Skeletal muscle satellite cell (primary cell): ENCODE measurements at regions not wholly inside any gene's neighbourhood (a gene's known extent, or its start where the extent isn't known, plus 50 kb on each side); places are given as distances from the start of the nearest gene placed in this dataset.
"Not testable (repeated sequence)": the region's sequence is repeated elsewhere in the genome, so short reads cannot be mapped to it uniquely, and the experiment has no call there.

ENCODE experiments used
- H3K27me3 ChIP-seq: 2 replicates; pipeline ENCODE4 v1.7.0; 2013; ENCODE audit warnings: low read length; ENCODE audit not compliant: control insufficient read depth, insufficient read depth
- H3K36me3 ChIP-seq: 2 replicates; pipeline ENCODE4 v1.7.0; 2013; ENCODE audit warnings: mild to moderate bottlenecking, control low read depth, low read length; ENCODE audit not compliant: insufficient read depth
- H3K4me1 ChIP-seq: 2 replicates; pipeline ENCODE4 v1.7.0; 2013; ENCODE audit warnings: low read length; ENCODE audit not compliant: control insufficient read depth, insufficient read depth
- H3K4me2 ChIP-seq: 2 replicates; pipeline ENCODE4 v1.7.0; 2013; ENCODE audit warnings: mild to moderate bottlenecking, low read length
- H3K4me3 ChIP-seq: 2 replicates; pipeline ENCODE4 v1.7.0; 2013; ENCODE audit warnings: low read length
- H3K9ac ChIP-seq: 2 replicates; pipeline ENCODE4 v1.7.0; 2013; ENCODE audit warnings: mild to moderate bottlenecking, low read depth, low read length, moderate library complexity
- H3K9me3 ChIP-seq: replicated peaks from 2 replicates; pipeline ENCODE4 v1.7.0; 2013; ENCODE audit warnings: mild to moderate bottlenecking, control low read depth, low read length

- H3K4me1 ChIP-seq, H3K27me3 ChIP-seq, H3K9ac ChIP-seq: not testable (repeated sequence)
Observed at GRCh38 chr3:124075090-124075489, 83.2 kb upstream of the ROPN1 start.

GRCh38 chr3:124075753-124076152 is 83.8 kb upstream of the ROPN1 start:
- H3K36me3 ChIP-seq = no peaks in the 10 kb centered on the region
- no peak overlapping the region for H3K9ac ChIP-seq
- H3K4me3 ChIP-seq = no peak overlapping the region
- H3K9me3 ChIP-seq = no peaks in the 10 kb centered on the region
- H3K4me2 ChIP-seq = no peak overlapping the region
- H3K4me1 ChIP-seq = no peaks in the 10 kb centered on the region
- peaks cover 4% of the 10 kb centered on the region for H3K27me3 ChIP-seq

More at GRCh38 chr3:124075090-124075489, 83.2 kb upstream of the ROPN1 start:
- not testable (repeated sequence) for H3K4me3 ChIP-seq, H3K4me2 ChIP-seq, H3K9me3 ChIP-seq, H3K36me3 ChIP-seq

- Histone ChIP-seq H3K9me3 (no peaks in the 10 kb centered on the region), H3K4me3 (no peak overlapping the region), H3K27me3 (peaks cover 4% of the 10 kb centered on the region), H3K36me3 (no peaks in the 10 kb centered on the region), H3K9ac (no peak overlapping the region), H3K4me2 (no peak overlapping the region), H3K4me1 (no peaks in the 10 kb centered on the region)
Observed at GRCh38 chr3:124076235-124076634, 84.3 kb upstream of the ROPN1 start.

- Histone ChIP-seq H3K36me3 (no peaks in the 10 kb centered on the region), H3K9ac (no peak overlapping the region), H3K27me3 (peaks cover 7% of the 10 kb centered on the region), H3K4me2 (no peak overlapping the region), H3K4me1 (no peaks in the 10 kb centered on the region), H3K9me3 (no peaks in the 10 kb centered on the region), H3K4me3 (no peak overlapping the region)
Observed at GRCh38 chr3:124078953-124079911, 87.3 kb upstream of the ROPN1 start.

GRCh38 chr3:124079912-124080276 is 88.0 kb upstream of the ROPN1 start:
- Histone ChIP-seq H3K27me3 (peaks cover 7% of the 10 kb centered on the region), H3K4me1 (no peaks in the 10 kb centered on the region), H3K9me3 (no peaks in the 10 kb centered on the region), H3K9ac (no peak overlapping the region), H3K4me2 (no peak overlapping the region), H3K36me3 (no peaks in the 10 kb centered on the region), H3K4me3 (no peak overlapping the region)

- no peaks in the 10 kb centered on the region for H3K9me3 ChIP-seq
- H3K36me3 ChIP-seq = no peaks in the 10 kb centered on the region
- H3K4me3 ChIP-seq = no peak overlapping the region
- no peak overlapping the region for H3K4me2 ChIP-seq
- H3K27me3 ChIP-seq = peaks cover 4% of the 10 kb centered on the region
- no peaks in the 10 kb centered on the region for H3K4me1 ChIP-seq
- H3K9ac ChIP-seq = no peak overlapping the region
Observed at GRCh38 chr3:124082343-124082742, 90.4 kb upstream of the ROPN1 start.

GRCh38 chr3:124084022-124084881 is 92.3 kb upstream of the ROPN1 start:
- Histone ChIP-seq H3K4me1 (no peaks in the 10 kb centered on the region), H3K4me3 (no peak overlapping the region), H3K9me3 (no peaks in the 10 kb centered on the region), H3K9ac (no peak overlapping the region), H3K27me3 (peaks cover 4% of the 10 kb centered on the region), H3K36me3 (no peaks in the 10 kb centered on the region), H3K4me2 (no peak overlapping the region)

- H3K27me3 ChIP-seq = peaks cover 4% of the 10 kb centered on the region
Observed at GRCh38 chr3:124088801-124089200, 96.9 kb upstream of the ROPN1 start.

GRCh38 chr3:124089214-124089613 is 97.3 kb upstream of the ROPN1 start:
- Histone ChIP-seq H3K9ac (no peak overlapping the region), H3K36me3 (no peaks in the 10 kb centered on the region), H3K27me3 (peaks cover 4% of the 10 kb centered on the region), H3K4me3 (no peak overlapping the region), H3K4me1 (no peaks in the 10 kb centered on the region), H3K9me3 (no peaks in the 10 kb centered on the region), H3K4me2 (no peak overlapping the region)

More at GRCh38 chr3:124088801-124089200, 96.9 kb upstream of the ROPN1 start:
- Histone ChIP-seq H3K4me1 (no peaks in the 10 kb centered on the region), H3K4me2 (no peak overlapping the region), H3K4me3 (no peak overlapping the region), H3K9ac (no peak overlapping the region), H3K9me3 (no peaks in the 10 kb centered on the region), H3K36me3 (no peaks in the 10 kb centered on the region)

- H3K9ac ChIP-seq = no peak overlapping the region
- no peaks in the 10 kb centered on the region for H3K36me3 ChIP-seq
- no peak overlapping the region for H3K4me3 ChIP-seq
- H3K4me2 ChIP-seq = no peak overlapping the region
- H3K27me3 ChIP-seq = peaks cover 10% of the 10 kb centered on the region
- H3K4me1 ChIP-seq = no peaks in the 10 kb centered on the region
- no peaks in the 10 kb centered on the region for H3K9me3 ChIP-seq
Observed at GRCh38 chr3:124091716-124092115, 99.8 kb upstream of the ROPN1 start.

- Histone ChIP-seq H3K4me3 (no peak overlapping the region), H3K9me3 (no peaks in the 10 kb centered on the region), H3K4me2 (no peak overlapping the region), H3K36me3 (no peaks in the 10 kb centered on the region), H3K27me3 (peaks cover 10% of the 10 kb centered on the region), H3K4me1 (no peaks in the 10 kb centered on the region), H3K9ac (no peak overlapping the region)
Observed at GRCh38 chr3:124092811-124093210, 100.9 kb upstream of the ROPN1 start.
